SK-N-SH (cell line): ENCODE measurements at regions not wholly inside any gene's neighbourhood (a gene's known extent, or its start where the extent isn't known, plus 50 kb on each side); places are given as distances from the start of the nearest gene placed in this dataset.

Experiments used
- CTCF ChIA-PET: fragments of 300-600, 350-600 bp; formaldehyde crosslinking; extraction: SDS; loops from one replicate; lab custom pipeline; 2021; lab: Yijun Ruan, JAX
- POLR2A ChIA-PET: fragments of 350-600 bp; sonication (Branson Sonifier 250); formaldehyde crosslinking; extraction: SDS; loops from one replicate; lab custom pipeline; 2020; ENCODE audit warnings: antibody characterized with exemption, inconsistent platforms; lab: Yijun Ruan, JAX
- DNase-seq: peaks from one replicate; pipeline ENCODE4 v3.0.0; 2012
- H2AFZ ChIP-seq: fragments of 200-600 bp; sonication (generic); 2 replicates; pipeline ENCODE4 v1.8.1; 2016; ENCODE audit warnings: antibody characterized with exemption, mild to moderate bottlenecking, low read depth
- H3F3A ChIP-seq: fragments of 200-600 bp; sonication (generic); replicated peaks from 2 replicates; pipeline ENCODE3; 2016; ENCODE audit warnings: antibody characterized with exemption, mild to moderate bottlenecking; ENCODE audit not compliant: insufficient read depth
- H3K27ac ChIP-seq, 2 experiments: fragments of 200-500 bp in 1 of 2; fragments of 200-600 bp in 1 of 2; sonication (Bioruptor generic) in 1 of 2; sonication (generic), shearing (Covaris generic) in 1 of 2; 2 replicates each; pipeline versions ENCODE4 v1.5.1 to v1.6.1; 2014 to 2016; ENCODE audit warnings: low read depth in 2 of 2, inconsistent platforms in 1 of 2, low read length in 1 of 2, mild to moderate bottlenecking in 1 of 2, mixed read lengths in 1 of 2
- H3K27me3 ChIP-seq: fragments of 200-600 bp; sonication (generic), shearing (Covaris generic); 2 replicates; pipeline ENCODE4 v1.6.1; 2016; ENCODE audit warnings: mixed run types; ENCODE audit not compliant: insufficient read depth
- H3K36me3 ChIP-seq, 2 experiments: fragments of 200-500 bp in 1 of 2; fragments of 200-600 bp in 1 of 2; sonication (Bioruptor generic) in 1 of 2; sonication (generic) in 1 of 2; replicated peaks in 1 of 2; 2 replicates each; pipeline versions ENCODE3 to v1.5.1; 2014 to 2016; ENCODE audit warnings: low read length in 1 of 2, mild to moderate bottlenecking in 1 of 2; ENCODE audit not compliant: insufficient read depth in 2 of 2, control insufficient read depth in 1 of 2
- H3K4me1 ChIP-seq, 2 experiments: fragments of 200-500 bp in 1 of 2; fragments of 200-600 bp in 1 of 2; sonication (Bioruptor generic) in 1 of 2; sonication (generic), shearing (Covaris generic) in 1 of 2; 2 replicates each; pipeline versions ENCODE4 v1.5.1 to v1.6.1; 2014 to 2016; ENCODE audit warnings: low read depth in 1 of 2, low read length in 1 of 2, mixed run types in 1 of 2; ENCODE audit not compliant: insufficient read depth in 2 of 2, control insufficient read depth in 1 of 2
- H3K4me2 ChIP-seq: fragments of 200-600 bp; sonication (generic), shearing (Covaris generic); 2 replicates; pipeline ENCODE4 v1.6.1; 2017; ENCODE audit warnings: mixed run types
- H3K4me3 ChIP-seq, 2 experiments: fragments of 200-500 bp in 1 of 2; fragments of 200-600 bp in 1 of 2; sonication (Bioruptor generic) in 1 of 2; sonication (generic), shearing (Covaris generic) in 1 of 2; 2 replicates each; pipeline versions ENCODE4 v1.5.1 to v1.8.1; 2014 to 2016; ENCODE audit warnings: low read depth in 2 of 2, inconsistent platforms in 1 of 2, low read length in 1 of 2, mild to moderate bottlenecking in 1 of 2, mixed read lengths in 1 of 2, moderate library complexity in 1 of 2
- H3K79me2 ChIP-seq: fragments of 200-600 bp; sonication (generic); 2 replicates; pipeline ENCODE4 v1.8.1; 2017; ENCODE audit warnings: mild to moderate bottlenecking; ENCODE audit not compliant: insufficient read depth
- H3K9ac ChIP-seq: fragments of 200-600 bp; sonication (generic); 2 replicates; pipeline ENCODE4 v1.6.1; 2017; ENCODE audit warnings: mixed run types
- H3K9me2 ChIP-seq: fragments of 200-600 bp; sonication (generic); 2 replicates; pipeline ENCODE4 v1.6.1; 2017; ENCODE audit warnings: mixed run types
- H3K9me3 ChIP-seq: fragments of 200-600 bp; sonication (generic); 2 replicates; pipeline ENCODE4 v1.6.1; 2017; ENCODE audit warnings: mixed run types, mild to moderate bottlenecking, moderate library complexity
- H4K20me1 ChIP-seq: fragments of 200-600 bp; sonication (generic); 2 replicates; pipeline ENCODE4 v1.6.1; 2017; ENCODE audit warnings: mild to moderate bottlenecking, mixed run types; ENCODE audit not compliant: insufficient read depth
- ELF1 ChIP-seq: IDR thresholded peaks from 2 replicates; pipeline ENCODE4 v1.4.0; 2012
- EP300 ChIP-seq, 2 experiments: IDR thresholded peaks; 2 replicates each; pipeline versions ENCODE4 v1.4.0 to v1.6.1; 2012; ENCODE audit warnings: borderline replicate concordance in 1 of 2, low read depth in 1 of 2, low read length in 1 of 2
- EZH2phosphoT487 ChIP-seq: fragments of 200-600 bp; sonication (generic); IDR thresholded peaks from 2 replicates; pipeline ENCODE4 v1.6.1; 2017; ENCODE audit warnings: low read depth, mixed run types, mild to moderate bottlenecking, antibody characterized with exemption, moderate library complexity, borderline replicate concordance
- FOXJ3 ChIP-seq: sonication (generic); formaldehyde crosslinking; IDR thresholded peaks from 2 replicates; pipeline ENCODE4 v1.5.1; 2020; ENCODE audit warnings: mild to moderate bottlenecking, missing genetic modification reagents
- GATA2 ChIP-seq: sonication (generic); formaldehyde crosslinking; IDR thresholded peaks from 2 replicates; pipeline ENCODE4 v1.5.0; 2020; ENCODE audit warnings: mild to moderate bottlenecking, missing genetic modification reagents
- IRF3 ChIP-seq: fragments of 150-350 bp; IDR thresholded peaks from 2 replicates; pipeline ENCODE4 v1.6.1; 2016; ENCODE audit warnings: mild to moderate bottlenecking, low read depth, low read length
- JUND ChIP-seq: IDR thresholded peaks from 2 replicates; pipeline ENCODE4 v1.4.0; 2012
- MAX ChIP-seq: IDR thresholded peaks from 2 replicates; pipeline ENCODE4 v1.4.0; 2012; ENCODE audit warnings: low read depth
- MXI1 ChIP-seq: IDR thresholded peaks from 2 replicates; pipeline ENCODE4 v1.6.1; 2012; ENCODE audit warnings: mild to moderate bottlenecking, low read depth, low read length, improper control_type of control experiment
- NFIC ChIP-seq: IDR thresholded peaks from 2 replicates; pipeline ENCODE4 v1.4.0; 2012; ENCODE audit warnings: borderline replicate concordance
- NRF1 ChIP-seq: IDR thresholded peaks from 2 replicates; pipeline ENCODE4 v1.6.1; 2012; ENCODE audit warnings: low read depth, mild to moderate bottlenecking, low read length
- RAD21 ChIP-seq: IDR thresholded peaks from 2 replicates; pipeline ENCODE4 v1.6.1; 2012; ENCODE audit warnings: mild to moderate bottlenecking, low read length
- REST ChIP-seq: IDR thresholded peaks from 2 replicates; pipeline ENCODE4 v1.6.1; 2012; ENCODE audit warnings: mild to moderate bottlenecking, low read depth, low read length, moderate library complexity
- SIN3A ChIP-seq: IDR thresholded peaks from 2 replicates; pipeline ENCODE4 v1.6.1; 2012; ENCODE audit warnings: low read depth, mild to moderate bottlenecking, low read length, moderate library complexity, borderline replicate concordance
- TAF1 ChIP-seq: IDR thresholded peaks from 2 replicates; pipeline ENCODE4 v1.6.1; 2012; ENCODE audit warnings: low read depth, mild to moderate bottlenecking, low read length, moderate library complexity, borderline replicate concordance
- TCF12 ChIP-seq: IDR thresholded peaks from 2 replicates; pipeline ENCODE4 v1.4.0; 2012
- TEAD4 ChIP-seq: IDR thresholded peaks from 2 replicates; pipeline ENCODE4 v1.4.0; 2012; ENCODE audit warnings: mild to moderate bottlenecking, borderline replicate concordance; ENCODE audit not compliant: insufficient read depth
- YY1 ChIP-seq: IDR thresholded peaks from 2 replicates; pipeline ENCODE4 v1.4.0; 2012; ENCODE audit warnings: low read depth, mild to moderate bottlenecking
- ZBTB33 ChIP-seq: IDR thresholded peaks from 2 replicates; pipeline ENCODE4 v1.4.0; 2012; ENCODE audit warnings: low read depth, borderline replicate concordance
- WGBS: methylation state at CpG from one replicate; pipeline ENCODE4 v1.1.6; 2017; ENCODE audit warnings: low lambda C conversion rate; 5-methylcytosine and 5-hydroxymethylcytosine counted together

DNA sequence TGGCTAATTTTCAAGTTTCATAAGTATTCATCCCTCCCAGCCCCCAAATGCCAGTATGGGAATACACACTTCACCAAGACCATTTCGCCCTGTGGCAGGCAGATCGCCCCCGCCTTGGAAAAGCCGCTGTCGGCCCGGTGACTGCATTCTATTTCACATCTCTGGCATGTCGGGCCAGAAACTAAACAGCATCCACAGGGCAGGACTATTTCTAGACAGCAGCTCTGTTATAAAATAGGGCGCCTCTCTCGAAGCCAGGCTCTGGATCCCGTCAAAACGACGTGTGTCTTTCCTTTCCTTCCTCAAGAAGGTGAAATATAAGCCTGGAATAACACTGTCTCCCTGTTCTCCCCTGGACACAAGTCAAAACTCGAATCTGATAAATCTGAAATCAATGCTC is 56.8 kb downstream of the GSC start:
- Histone ChIP-seq H3K9me2 (no peaks in the 10 kb centered on the region), H3K36me3 (no peaks in the 10 kb centered on the region), H3K4me3 (no peak overlapping the region), H3K4me1 (no peaks in the 10 kb centered on the region; a peak in 1 of 4 replicates), H3K9ac (no peak overlapping the region), H3K79me2 (no peaks in the 10 kb centered on the region), H3K9me3 (no peaks in the 10 kb centered on the region), H3K27ac (no peak overlapping the region), H4K20me1 (no peaks in the 10 kb centered on the region), H3F3A (no peaks in the 10 kb centered on the region), H3K4me2 (no peak overlapping the region), H2AFZ (no peak overlapping the region), H3K27me3 (peaks cover 7% of the 10 kb centered on the region; the same call in 1 of the 2 replicates)
- no peak for DNase-seq
- no peak for TF ChIP-seq IRF3
- TF ChIP-seq SIN3A: no peak
- no peak for TF ChIP-seq FOXJ3 (CRISPR knock-in tag)
- TF ChIP-seq ZBTB33: no peak
- WGBS: 46% methylated on average over 9 of the region's 13 CpGs
- ChIA-PET POLR2A (no interaction called here), CTCF (no interaction called here)

DNA sequence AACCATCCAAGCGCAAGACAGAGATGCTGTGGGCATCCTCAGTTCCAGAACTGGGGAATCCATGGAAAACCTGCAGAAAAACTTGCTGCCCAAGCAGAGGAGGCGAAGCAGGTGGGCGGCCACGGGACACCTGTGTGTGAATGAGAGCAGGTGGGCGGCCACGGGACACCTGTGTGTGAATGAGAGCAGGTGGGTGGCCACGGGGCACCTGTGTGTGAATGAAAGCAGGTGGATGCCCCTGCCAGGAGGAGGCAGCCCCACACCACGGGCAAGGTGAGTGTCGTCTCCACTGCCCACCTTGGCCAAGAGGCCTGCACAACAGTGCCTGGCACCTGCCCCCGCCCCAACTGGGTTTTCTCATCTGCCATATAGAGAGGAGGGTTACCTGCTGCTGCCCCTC is 59.2 kb downstream of the GSC start:
- Histone ChIP-seq H3K79me2 (no peaks in the 10 kb centered on the region), H2AFZ (no peak overlapping the region), H3F3A (no peaks in the 10 kb centered on the region), H3K9me3 (no peaks in the 10 kb centered on the region), H3K4me2 (no peak overlapping the region), H3K4me3 (no peak overlapping the region), H3K9me2 (no peaks in the 10 kb centered on the region), H4K20me1 (no peaks in the 10 kb centered on the region), H3K9ac (no peak overlapping the region), H3K36me3 (no peaks in the 10 kb centered on the region), H3K4me1 (no peaks in the 10 kb centered on the region; a peak in 1 of 4 replicates), H3K27ac (no peak overlapping the region), H3K27me3 (peaks cover 9% of the 10 kb centered on the region; the same call in 1 of the 2 replicates)
- CTCF ChIA-PET: no interaction called here
- 33% methylated on average over 9 of the region's 10 CpGs for WGBS
- POLR2A ChIA-PET: no interaction called here
- TF ChIP-seq YY1 (no peak), TAF1 (no peak), EZH2phosphoT487 (no peak), FOXJ3 (CRISPR knock-in tag) (no peak), REST (no peak), ELF1 (no peak), NFIC (no peak), MXI1 (no peak), RAD21 (no peak), GATA2 (CRISPR knock-in tag) (no peak), TCF12 (no peak), MAX (no peak), NRF1 (no peak), JUND (no peak), EP300 (IDR thresholded peaks at IDR 0.05; ENCODE audit: borderline replicate concordance in 1 of 2, low read depth in 1 of 2, low read length in 1 of 2) (no peak), TEAD4 (no peak)
- no peak for DNase-seq
